Caco-2 (cell line): ENCODE measurements at regions not wholly inside any gene's neighbourhood (a gene's known extent, or its start where the extent isn't known, plus 50 kb on each side); places are given as distances from the start of the nearest gene placed in this dataset.

Source experiments
- BruUV-seq: library from RNA; stranded (reverse); fragments of 400-500 nt; replicated peaks from 2 replicates; lab custom pipeline; 2021; lab: Mats Ljungman, UMichigan
- CTCF ChIA-PET: fragments of 300-600 bp; sonication (Branson Sonifier 250); formaldehyde crosslinking; loops from one replicate; lab custom pipeline; 2022; ENCODE audit warnings: antibody characterized with exemption; lab: Charles Lee
- POLR2A ChIA-PET: fragments of 300-600 bp; sonication (Branson Sonifier 250); formaldehyde crosslinking; loops from one replicate; lab custom pipeline; 2022; ENCODE audit warnings: antibody characterized with exemption; lab: Charles Lee
- DNase-seq, 2 experiments: peaks; one replicate each; pipeline versions ENCODE4 v3.0.0 to v3.0.0-alpha.2; 2020 to 2022
- H3K27me3 ChIP-seq: replicated peaks from 2 replicates; pipeline ENCODE4 v1.6.0; 2011; ENCODE audit warnings: low read length; ENCODE audit not compliant: control insufficient read depth, insufficient read depth
- H3K36me3 ChIP-seq: 2 replicates; pipeline ENCODE4 v1.5.1; 2011; ENCODE audit warnings: low read length; ENCODE audit not compliant: control insufficient read depth, insufficient read depth
- H3K4me1 ChIP-seq: fragments of 250-450 bp; sonication (Bioruptor Pico); 2 replicates; pipeline ENCODE4 v1.5.1; 2020; ENCODE audit warnings: mild to moderate bottlenecking
- H3K4me3 ChIP-seq: 2 replicates; pipeline ENCODE4 v1.5.1; 2011; ENCODE audit warnings: low read depth, mild to moderate bottlenecking, control low read depth, low read length
- H3K9me3 ChIP-seq: fragments of 250-450 bp; sonication (Bioruptor Pico); 2 replicates; pipeline ENCODE4 v1.5.1; 2020; ENCODE audit warnings: mild to moderate bottlenecking, moderate library complexity
- H3K27ac Mint-ChIP-seq: one replicate; pipeline ENCODE4 v1.8.0; 2022; ENCODE audit warnings: mixed read lengths; ENCODE audit not compliant: unreplicated experiment
- H3K27me3 Mint-ChIP-seq: one replicate; pipeline ENCODE4 v1.8.0; 2022; ENCODE audit warnings: mixed read lengths; ENCODE audit not compliant: insufficient read depth, unreplicated experiment
- H3K36me3 Mint-ChIP-seq: one replicate; pipeline ENCODE4 v1.8.0; 2022; ENCODE audit warnings: mild to moderate bottlenecking, mixed read lengths; ENCODE audit not compliant: insufficient read depth, unreplicated experiment
- H3K4me1 Mint-ChIP-seq: one replicate; pipeline ENCODE4 v1.8.0; 2022; ENCODE audit warnings: low read depth, mixed read lengths; ENCODE audit not compliant: unreplicated experiment
- H3K4me3 Mint-ChIP-seq: one replicate; pipeline ENCODE4 v1.8.0; 2022; ENCODE audit warnings: mild to moderate bottlenecking, moderate library complexity, mixed read lengths; ENCODE audit not compliant: unreplicated experiment
- H3K9me3 Mint-ChIP-seq: one replicate; pipeline ENCODE4 v1.8.0; 2022; ENCODE audit warnings: mixed read lengths; ENCODE audit not compliant: unreplicated experiment
- intact Hi-C: fragments of 100-400 bp; cut with micrococcal nuclease; formaldehyde crosslinking; loops from one replicate; pipeline ENCODE4 v1.10.0; 2022; ENCODE audit not compliant: unreplicated experiment
- TF ChIP-seq, protein P1 (sequence below), 2 experiments: fragments of 200-600 bp in 1 of 2; IDR thresholded peaks; 1 replicate in 1 of 2; 2 replicates in 1 of 2; pipeline versions ENCODE4 v1.5.1 to v1.8.0; 2011 to 2022; ENCODE audit warnings: antibody characterized with exemption in 1 of 2, control low read depth in 1 of 2, inconsistent platforms in 1 of 2, low read depth in 1 of 2, low read length in 1 of 2, mild to moderate bottlenecking in 1 of 2, moderate library complexity in 1 of 2; ENCODE audit not compliant: insufficient read depth in 1 of 2, severe bottlenecking in 1 of 2, unreplicated experiment in 1 of 2

DNA sequence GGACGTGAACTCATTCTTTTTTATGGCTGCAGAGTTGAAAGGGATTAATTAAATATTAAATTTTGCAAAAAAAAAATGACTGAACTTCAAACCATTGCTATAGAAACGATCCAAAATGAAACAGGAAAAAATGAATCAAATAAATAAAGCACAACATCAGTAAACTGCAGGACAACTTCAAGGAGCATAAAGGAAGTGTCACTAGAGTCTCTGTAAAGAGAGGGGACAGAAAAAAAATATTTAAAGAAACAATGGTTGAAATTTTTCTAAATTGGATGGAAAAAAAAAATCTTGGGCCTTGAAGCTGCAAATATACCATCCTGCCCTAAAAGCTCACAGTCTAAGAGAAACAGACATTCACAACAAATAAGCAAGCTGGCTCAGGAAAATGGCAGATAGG is 339.3 kb upstream of the INTU start:
- H3K9me3 Mint-ChIP-seq = peaks cover 32% of the 10 kb centered on the region
- TF ChIP-seq, protein P1, sequence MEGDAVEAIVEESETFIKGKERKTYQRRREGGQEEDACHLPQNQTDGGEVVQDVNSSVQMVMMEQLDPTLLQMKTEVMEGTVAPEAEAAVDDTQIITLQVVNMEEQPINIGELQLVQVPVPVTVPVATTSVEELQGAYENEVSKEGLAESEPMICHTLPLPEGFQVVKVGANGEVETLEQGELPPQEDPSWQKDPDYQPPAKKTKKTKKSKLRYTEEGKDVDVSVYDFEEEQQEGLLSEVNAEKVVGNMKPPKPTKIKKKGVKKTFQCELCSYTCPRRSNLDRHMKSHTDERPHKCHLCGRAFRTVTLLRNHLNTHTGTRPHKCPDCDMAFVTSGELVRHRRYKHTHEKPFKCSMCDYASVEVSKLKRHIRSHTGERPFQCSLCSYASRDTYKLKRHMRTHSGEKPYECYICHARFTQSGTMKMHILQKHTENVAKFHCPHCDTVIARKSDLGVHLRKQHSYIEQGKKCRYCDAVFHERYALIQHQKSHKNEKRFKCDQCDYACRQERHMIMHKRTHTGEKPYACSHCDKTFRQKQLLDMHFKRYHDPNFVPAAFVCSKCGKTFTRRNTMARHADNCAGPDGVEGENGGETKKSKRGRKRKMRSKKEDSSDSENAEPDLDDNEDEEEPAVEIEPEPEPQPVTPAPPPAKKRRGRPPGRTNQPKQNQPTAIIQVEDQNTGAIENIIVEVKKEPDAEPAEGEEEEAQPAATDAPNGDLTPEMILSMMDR (IDR thresholded peaks at IDR 0.05; ENCODE audit: insufficient read depth in 1 of 2, low read depth in 1 of 2, low read length in 1 of 2, severe bottlenecking in 1 of 2, unreplicated experiment in 1 of 2) = no peak
- no peak overlapping the region for H3K4me3 Mint-ChIP-seq
- H3K4me1 ChIP-seq = no peaks in the 10 kb centered on the region
- no peaks in the 10 kb centered on the region; the same call in 1 of the 2 replicates for H3K9me3 ChIP-seq
- H3K4me3 ChIP-seq = no peak overlapping the region
- ChIA-PET CTCF (no interaction called here), POLR2A (no interaction called here)
- no peaks in the 10 kb centered on the region for H3K27me3 ChIP-seq
- intact Hi-C loops = no loop called here
- H3K27me3 Mint-ChIP-seq = no peaks in the 10 kb centered on the region
- no peak overlapping the region for H3K27ac Mint-ChIP-seq
- no peaks in the 10 kb centered on the region for H3K4me1 Mint-ChIP-seq
- DNase-seq = no peak
- H3K36me3 ChIP-seq = no peaks in the 10 kb centered on the region
- H3K36me3 Mint-ChIP-seq = no peaks in the 10 kb centered on the region
- BruUV-seq = no TSS peak

DNA sequence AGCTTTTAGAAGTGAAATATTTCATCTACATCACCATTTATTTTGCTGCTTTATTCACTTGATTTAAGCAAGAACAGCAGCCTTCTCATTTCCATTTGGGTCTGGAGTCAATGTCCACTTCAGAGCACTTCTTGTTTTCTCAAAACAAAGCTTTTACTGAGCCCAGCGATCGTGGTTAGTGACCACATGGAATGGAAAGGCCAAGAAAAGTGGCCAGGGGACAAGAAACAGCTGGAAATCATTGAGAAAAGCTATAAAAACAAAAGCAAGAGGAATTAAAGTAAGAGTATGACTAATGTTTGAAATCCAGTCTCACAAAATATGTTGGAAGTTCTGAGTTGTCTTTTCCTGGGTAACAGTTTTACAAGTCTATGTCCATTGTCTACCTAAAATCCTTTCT is 328.4 kb upstream of the INTU start:
- no peak overlapping the region for H3K27ac Mint-ChIP-seq
- H3K36me3 ChIP-seq = no peaks in the 10 kb centered on the region
- POLR2A ChIA-PET = no interaction called here
- TF ChIP-seq, protein P1 (IDR thresholded peaks at IDR 0.05; ENCODE audit: insufficient read depth in 1 of 2, low read depth in 1 of 2, low read length in 1 of 2, severe bottlenecking in 1 of 2, unreplicated experiment in 1 of 2) = no peak
- H3K4me1 Mint-ChIP-seq = no peaks in the 10 kb centered on the region
- H3K9me3 ChIP-seq = no peaks in the 10 kb centered on the region; the same call in 1 of the 2 replicates
- CTCF ChIA-PET = no interaction called here
- no peak overlapping the region for H3K4me3 Mint-ChIP-seq
- intact Hi-C loops = no loop called here
- H3K4me1 ChIP-seq = no peaks in the 10 kb centered on the region
- no peak for DNase-seq
- H3K27me3 ChIP-seq = no peaks in the 10 kb centered on the region
- H3K9me3 Mint-ChIP-seq = peaks cover 36% of the 10 kb centered on the region
- BruUV-seq = no TSS peak
- H3K36me3 Mint-ChIP-seq = no peaks in the 10 kb centered on the region
- H3K4me3 ChIP-seq = no peak overlapping the region
- H3K27me3 Mint-ChIP-seq = no peaks in the 10 kb centered on the region

DNA sequence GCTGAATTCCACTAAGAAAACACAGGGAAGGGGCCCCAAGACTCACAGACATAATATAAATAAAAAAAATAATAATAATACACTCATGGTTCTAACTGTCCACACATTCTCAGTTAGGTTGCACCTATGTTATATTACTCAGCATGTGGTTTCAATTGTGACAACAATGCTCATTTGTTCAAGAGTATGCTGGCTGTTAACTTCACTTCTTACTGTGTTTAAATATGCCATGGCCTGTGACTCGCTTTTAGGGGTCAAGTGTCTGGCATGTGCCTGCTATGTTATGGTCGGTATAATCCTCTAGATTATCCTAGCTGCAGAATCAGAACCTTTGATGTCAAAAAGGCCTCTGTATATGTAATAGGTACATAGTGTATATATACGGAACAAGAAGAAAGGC is 324.8 kb upstream of the INTU start:
- H3K36me3 Mint-ChIP-seq = no peaks in the 10 kb centered on the region
- H3K27me3 Mint-ChIP-seq = no peaks in the 10 kb centered on the region
- no peaks in the 10 kb centered on the region for H3K4me1 Mint-ChIP-seq
- no peaks in the 10 kb centered on the region for H3K4me1 ChIP-seq
- no peak overlapping the region for H3K27ac Mint-ChIP-seq
- no peaks in the 10 kb centered on the region for H3K27me3 ChIP-seq
- BruUV-seq = no TSS peak
- H3K9me3 Mint-ChIP-seq = peaks cover 13% of the 10 kb centered on the region
- no peak overlapping the region for H3K4me3 ChIP-seq
- no peak overlapping the region for H3K4me3 Mint-ChIP-seq
- intact Hi-C loops = no loop called here
- TF ChIP-seq, protein P1 (IDR thresholded peaks at IDR 0.05; ENCODE audit: insufficient read depth in 1 of 2, low read depth in 1 of 2, low read length in 1 of 2, severe bottlenecking in 1 of 2, unreplicated experiment in 1 of 2) = no peak
- POLR2A ChIA-PET = no interaction called here
- no peak for DNase-seq
- CTCF ChIA-PET = no interaction called here
- H3K9me3 ChIP-seq = no peaks in the 10 kb centered on the region
- H3K36me3 ChIP-seq = no peaks in the 10 kb centered on the region
